Bronchial epithelial cell (primary cell): ENCODE measurements at regions not wholly inside any gene's neighbourhood (a gene's known extent, or its start where the extent isn't known, plus 50 kb on each side); places are given as distances from the start of the nearest gene placed in this dataset.

Source experiments
- DNase-seq: peaks from one replicate; pipeline ENCODE4 v3.0.0-alpha.2; 2010; ENCODE audit warnings: low read depth
- FAIRE-seq: peaks from 2 replicates; lab custom pipeline; 2011; peaks lifted over from hg19 to GRCh38; lab: Jason Lieb, UNC
- H3K27me3 ChIP-seq: 2 replicates; pipeline ENCODE4 v1.5.1; 2011; ENCODE audit warnings: low read length; ENCODE audit not compliant: control insufficient read depth, insufficient read depth
- H3K36me3 ChIP-seq: 2 replicates; pipeline ENCODE4 v1.5.1; 2011; ENCODE audit warnings: low read length; ENCODE audit not compliant: control insufficient read depth, insufficient read depth
- H3K4me3 ChIP-seq: 2 replicates; pipeline ENCODE4 v1.5.1; 2011; ENCODE audit warnings: mild to moderate bottlenecking, low read depth, low read length, control low read depth
- CTCF ChIP-seq: IDR thresholded peaks from 2 replicates; pipeline ENCODE4 v1.5.1; 2011; ENCODE audit warnings: mild to moderate bottlenecking, moderate library complexity, low read length, control low read depth, inconsistent platforms; ENCODE audit not compliant: insufficient read depth, severe bottlenecking

DNA sequence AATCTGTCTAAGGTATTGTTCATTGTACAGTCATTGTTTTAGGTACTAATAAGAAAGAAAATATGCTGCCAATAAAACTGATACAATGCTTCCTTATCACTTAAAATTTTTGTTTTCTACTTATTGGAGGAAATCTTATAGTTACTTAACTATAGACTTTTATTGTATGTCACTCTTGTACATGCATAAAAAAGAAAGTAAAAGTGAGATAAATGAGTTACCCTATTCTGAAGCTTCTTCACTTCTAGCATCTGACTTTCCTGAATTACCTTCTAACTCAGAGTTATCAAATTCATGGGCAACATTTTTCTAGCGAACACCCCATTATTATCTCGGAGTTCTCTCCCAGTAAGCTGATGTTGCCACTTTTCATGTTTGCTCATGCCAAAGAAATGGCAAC, 504.9 kb downstream of the SH2D4B start:
- FAIRE-seq (no peak), DNase-seq (no peak)
- Histone ChIP-seq H3K27me3 (no peaks in the 10 kb centered on the region), H3K36me3 (no peaks in the 10 kb centered on the region), H3K4me3 (no peak overlapping the region)
- no peak for TF ChIP-seq CTCF

- no peaks in the 10 kb centered on the region for H3K27me3 ChIP-seq
- FAIRE-seq (no peak), DNase-seq (no peak)
- TF ChIP-seq CTCF = no peak
- H3K4me3 ChIP-seq = no peak overlapping the region
- H3K36me3 ChIP-seq = no peaks in the 10 kb centered on the region
Measured at GRCh38 chr10:81065474-81065873, 527.8 kb downstream of the SH2D4B start.

DNA sequence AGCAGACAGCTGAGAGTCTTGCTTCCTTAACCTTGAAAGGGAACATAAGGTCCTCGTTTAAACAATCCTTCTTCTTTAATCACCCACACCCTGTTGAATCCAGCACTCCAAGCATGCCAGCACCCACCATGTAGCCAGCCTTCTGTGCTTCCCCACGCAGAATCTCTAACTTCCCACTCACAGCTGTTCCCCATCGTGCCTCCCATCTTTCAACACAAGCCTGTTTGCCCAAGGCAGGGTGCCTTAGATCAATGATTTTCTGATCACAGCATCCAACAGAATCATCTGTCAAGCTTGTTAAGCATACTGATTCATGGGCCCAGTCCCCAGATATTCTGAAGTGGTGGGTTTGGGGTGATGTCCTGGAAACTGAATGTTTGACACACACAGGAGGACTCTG, 530.8 kb downstream of the SH2D4B start:
- no peak for DNase-seq
- TF ChIP-seq CTCF = no peak
- H3K4me3 ChIP-seq = no peak overlapping the region
- no peaks in the 10 kb centered on the region for H3K36me3 ChIP-seq
- FAIRE-seq = no peak
- no peaks in the 10 kb centered on the region for H3K27me3 ChIP-seq

DNA sequence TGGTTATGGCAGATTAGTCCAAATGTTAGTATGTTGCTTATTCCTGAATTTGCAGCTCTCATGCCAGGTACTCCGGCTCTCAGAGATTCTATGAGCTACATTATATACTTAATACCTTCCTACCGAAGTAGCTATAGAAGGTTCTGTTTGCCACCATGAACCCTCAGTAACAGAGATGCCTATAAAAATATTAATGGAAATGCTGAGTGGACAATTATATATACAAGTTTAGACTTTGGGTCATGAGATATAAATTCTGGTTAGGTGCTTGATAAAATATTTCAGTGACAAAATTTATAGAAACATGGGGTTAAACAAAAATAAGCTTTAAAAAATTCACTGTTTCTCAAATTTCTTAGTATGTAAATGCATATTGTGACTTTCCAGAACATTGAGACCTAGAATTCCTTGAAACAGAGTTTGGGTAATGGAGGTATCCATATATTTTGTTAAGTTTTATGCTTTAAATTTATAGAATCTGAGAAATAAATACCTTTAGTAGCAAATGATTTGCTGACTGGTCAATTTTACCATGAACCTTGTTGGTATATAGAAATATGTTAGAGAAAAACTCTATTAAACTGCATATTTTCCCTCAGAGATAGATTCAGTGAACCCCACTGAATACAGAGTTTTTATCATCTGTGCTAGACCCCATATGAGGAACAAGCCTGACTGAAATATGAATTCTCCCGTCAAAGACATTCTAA, 533.5 kb downstream of the SH2D4B start:
- no peak for FAIRE-seq

DNA sequence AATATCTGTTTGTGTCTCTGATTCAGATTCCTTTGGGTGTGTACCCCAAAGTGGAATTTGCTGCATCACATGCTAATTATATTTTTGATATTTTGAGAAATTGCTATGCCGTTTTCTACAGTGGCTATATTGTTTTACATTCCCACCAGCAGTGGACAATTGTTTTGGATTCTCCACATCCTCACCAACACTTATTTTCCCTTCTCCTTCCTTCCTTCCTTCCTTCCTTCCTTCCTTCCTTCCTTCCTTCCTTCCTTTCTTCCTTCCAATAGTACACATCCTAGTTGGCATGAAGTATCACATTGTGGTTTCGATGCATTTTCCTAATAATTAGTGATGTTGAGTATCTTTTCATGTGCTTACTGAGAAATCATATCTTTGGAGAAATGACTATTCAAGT, 535.5 kb downstream of the SH2D4B start:
- FAIRE-seq (no peak), DNase-seq (no peak)
- no peak overlapping the region for H3K4me3 ChIP-seq
- TF ChIP-seq CTCF = no peak
- H3K27me3 ChIP-seq = no peaks in the 10 kb centered on the region
- H3K36me3 ChIP-seq = no peaks in the 10 kb centered on the region

More for the DNA sequence above, 533.5 kb downstream of the SH2D4B start:
- no peak for DNase-seq
- H3K27me3 ChIP-seq = no peaks in the 10 kb centered on the region
- no peaks in the 10 kb centered on the region for H3K36me3 ChIP-seq
- H3K4me3 ChIP-seq = no peak overlapping the region
- no peak for TF ChIP-seq CTCF
